ENCODE measurements at regions not wholly inside any gene's neighbourhood (a gene's known extent, or its start where the extent isn't known, plus 50 kb on each side); places are given as distances from the start of the nearest gene placed in this dataset.

DNA sequence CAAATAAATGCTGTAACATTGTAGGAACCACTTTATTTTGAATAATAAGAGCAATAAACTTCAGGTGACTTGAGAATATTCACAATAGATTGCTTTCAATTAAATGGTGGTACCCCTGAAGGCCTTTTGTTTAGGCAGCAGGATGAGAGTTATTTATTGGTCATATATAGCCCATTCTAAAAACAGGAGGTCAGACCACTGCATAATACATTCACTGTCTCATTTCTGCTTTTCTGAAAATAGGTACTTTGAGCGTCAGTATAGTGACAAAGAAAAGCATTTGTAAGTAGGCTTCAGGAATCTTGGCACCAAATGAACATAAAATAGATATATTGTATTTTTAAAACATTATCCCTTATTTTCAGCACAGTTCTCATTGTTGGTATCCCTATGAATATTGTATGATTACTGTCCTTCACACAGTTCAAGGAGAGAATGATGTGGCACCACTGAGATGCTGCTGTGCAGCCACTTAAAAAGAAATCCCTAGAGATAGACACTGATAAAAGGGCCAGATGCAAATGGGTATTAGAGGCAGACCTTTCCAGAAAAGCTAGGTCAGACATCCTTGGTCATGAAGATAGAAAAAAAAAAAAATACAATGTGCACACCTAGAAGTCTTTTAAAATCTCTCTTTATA is 381.8 kb upstream of the ST8SIA4 start:
- TF ChIP-seq, protein P1, sequence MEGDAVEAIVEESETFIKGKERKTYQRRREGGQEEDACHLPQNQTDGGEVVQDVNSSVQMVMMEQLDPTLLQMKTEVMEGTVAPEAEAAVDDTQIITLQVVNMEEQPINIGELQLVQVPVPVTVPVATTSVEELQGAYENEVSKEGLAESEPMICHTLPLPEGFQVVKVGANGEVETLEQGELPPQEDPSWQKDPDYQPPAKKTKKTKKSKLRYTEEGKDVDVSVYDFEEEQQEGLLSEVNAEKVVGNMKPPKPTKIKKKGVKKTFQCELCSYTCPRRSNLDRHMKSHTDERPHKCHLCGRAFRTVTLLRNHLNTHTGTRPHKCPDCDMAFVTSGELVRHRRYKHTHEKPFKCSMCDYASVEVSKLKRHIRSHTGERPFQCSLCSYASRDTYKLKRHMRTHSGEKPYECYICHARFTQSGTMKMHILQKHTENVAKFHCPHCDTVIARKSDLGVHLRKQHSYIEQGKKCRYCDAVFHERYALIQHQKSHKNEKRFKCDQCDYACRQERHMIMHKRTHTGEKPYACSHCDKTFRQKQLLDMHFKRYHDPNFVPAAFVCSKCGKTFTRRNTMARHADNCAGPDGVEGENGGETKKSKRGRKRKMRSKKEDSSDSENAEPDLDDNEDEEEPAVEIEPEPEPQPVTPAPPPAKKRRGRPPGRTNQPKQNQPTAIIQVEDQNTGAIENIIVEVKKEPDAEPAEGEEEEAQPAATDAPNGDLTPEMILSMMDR (conservative IDR thresholded peaks at IDR 0.05; ENCODE audit: low read depth, low read length): no peak
- no peak for TF ChIP-seq EZH2phosphoT487 (IDR thresholded peaks at IDR 0.05; ENCODE audit: borderline replicate concordance, low read length)

Measured in PC-3 (cell line).